ENCODE measurements at regions not wholly inside any gene's neighbourhood (a gene's known extent, or its start where the extent isn't known, plus 50 kb on each side); places are given as distances from the start of the nearest gene placed in this dataset.

- CTCF ChIA-PET, result no interaction called here
- intact Hi-C loops (cut with micrococcal nuclease; ENCODE audit: unreplicated experiment), result no loop called here
- BruUV-seq (replicated peaks), result no TSS peak
Observed at GRCh38 chr6:145383428-145383827, 351.9 kb downstream of the EPM2A start.

DNA sequence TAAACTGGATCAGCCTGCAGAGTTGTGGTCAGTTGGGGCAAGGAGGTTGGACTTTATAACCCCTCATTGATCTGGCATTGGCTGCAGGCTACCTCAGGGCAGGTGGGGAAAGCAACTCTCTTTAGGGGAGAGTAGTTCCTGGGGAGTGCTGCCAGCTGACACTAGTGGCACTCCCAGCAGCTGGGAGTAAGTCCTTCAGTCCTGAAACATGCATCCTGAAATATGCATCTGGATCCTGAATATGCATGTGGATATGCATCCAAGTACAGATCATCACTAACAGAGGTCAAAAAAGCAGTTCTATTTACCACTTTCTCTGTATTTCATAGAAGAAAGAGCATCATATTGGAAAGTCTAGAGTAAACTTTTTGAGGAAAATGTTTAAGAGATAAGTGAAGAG is 350.8 kb downstream of the EPM2A start:
- H3K36me3 ChIP-seq (ENCODE audit: insufficient read depth, low read length, poor library complexity, severe bottlenecking), result no peaks in the 10 kb centered on the region
- intact Hi-C loops (cut with micrococcal nuclease; ENCODE audit: unreplicated experiment), result no loop called here
- no peak overlapping the region for H3K27ac ChIP-seq (ENCODE audit: low read depth, low read length, poor library complexity, severe bottlenecking)
- no peak for TF ChIP-seq CTCF (conservative IDR thresholded peaks at IDR 0.05; ENCODE audit: low read depth, low read length)
- no peak for TF ChIP-seq EZH2 (IDR thresholded peaks at IDR 0.05; ENCODE audit: borderline replicate concordance, low read depth, low read length, poor library complexity, severe bottlenecking)
- no peaks in the 10 kb centered on the region for H3K4me1 ChIP-seq (ENCODE audit: insufficient read depth, low read length, poor library complexity, severe bottlenecking)
- H3K27me3 ChIP-seq (replicated peaks; ENCODE audit: insufficient read depth, low read depth, low read length, poor library complexity), result no peaks in the 10 kb centered on the region
- no peak for DNase-seq (ENCODE audit: low spot score)
- H3K9me3 ChIP-seq (ENCODE audit: low read depth, low read length, poor library complexity, severe bottlenecking), result no peaks in the 10 kb centered on the region
- ChIA-PET POLR2A (ENCODE audit: low non-redundant PET) (no interaction called here), CTCF (no interaction called here)
- no peak overlapping the region for H3K4me3 ChIP-seq (ENCODE audit: low read depth, low read length, poor library complexity, severe bottlenecking)
- no TSS peak for BruUV-seq (replicated peaks)

More at GRCh38 chr6:145383428-145383827, 351.9 kb downstream of the EPM2A start:
- H3K27ac ChIP-seq (ENCODE audit: low read depth, low read length, poor library complexity, severe bottlenecking), result no peak overlapping the region
- POLR2A ChIA-PET (ENCODE audit: low non-redundant PET), result no interaction called here
- no peaks in the 10 kb centered on the region for H3K9me3 ChIP-seq (ENCODE audit: low read depth, low read length, poor library complexity, severe bottlenecking)
- no peaks in the 10 kb centered on the region for H3K27me3 ChIP-seq (replicated peaks; ENCODE audit: insufficient read depth, low read depth, low read length, poor library complexity)
- TF ChIP-seq CTCF (conservative IDR thresholded peaks at IDR 0.05; ENCODE audit: low read depth, low read length) (no peak), EZH2 (IDR thresholded peaks at IDR 0.05; ENCODE audit: borderline replicate concordance, low read depth, low read length, poor library complexity, severe bottlenecking) (no peak)
- H3K36me3 ChIP-seq (ENCODE audit: insufficient read depth, low read length, poor library complexity, severe bottlenecking), result no peaks in the 10 kb centered on the region
- no peaks in the 10 kb centered on the region for H3K4me1 ChIP-seq (ENCODE audit: insufficient read depth, low read length, poor library complexity, severe bottlenecking)
- DNase-seq (ENCODE audit: low spot score), result no peak
- no peak overlapping the region for H3K4me3 ChIP-seq (ENCODE audit: low read depth, low read length, poor library complexity, severe bottlenecking)

- Histone ChIP-seq H3K27me3 (replicated peaks; ENCODE audit: insufficient read depth, low read depth, low read length, poor library complexity) (no peaks in the 10 kb centered on the region), H3K4me1 (ENCODE audit: insufficient read depth, low read length, poor library complexity, severe bottlenecking) (no peaks in the 10 kb centered on the region), H3K4me3 (ENCODE audit: low read depth, low read length, poor library complexity, severe bottlenecking) (no peak overlapping the region), H3K27ac (ENCODE audit: low read depth, low read length, poor library complexity, severe bottlenecking) (no peak overlapping the region), H3K9me3 (ENCODE audit: low read depth, low read length, poor library complexity, severe bottlenecking) (no peaks in the 10 kb centered on the region), H3K36me3 (ENCODE audit: insufficient read depth, low read length, poor library complexity, severe bottlenecking) (no peaks in the 10 kb centered on the region)
- no peak for TF ChIP-seq CTCF (conservative IDR thresholded peaks at IDR 0.05; ENCODE audit: low read depth, low read length)
- ChIA-PET POLR2A (ENCODE audit: low non-redundant PET) (no interaction called here), CTCF (no interaction called here)
- intact Hi-C loops (cut with micrococcal nuclease; ENCODE audit: unreplicated experiment), result no loop called here
- no TSS peak for BruUV-seq (replicated peaks)
- no peak for DNase-seq (ENCODE audit: low spot score)
Observed at GRCh38 chr6:145396499-145396898, 338.8 kb downstream of the EPM2A start.
